Adrenal gland (tissue), 5 donors: ENCODE measurements at regions not wholly inside any gene's neighbourhood (a gene's known extent, or its start where the extent isn't known, plus 50 kb on each side); places are given as distances from the start of the nearest gene placed in this dataset.

ENCODE experiments used
- POLR2A ChIP-seq, 2 donors: fragments of 450-650 bp; IDR thresholded peaks; one replicate each; pipeline ENCODE4 v1.6.1; 2017; ENCODE audit warnings: antibody characterized with exemption in 2 of 2, mild to moderate bottlenecking in 2 of 2, moderate library complexity in 1 of 2
- TF ChIP-seq, protein P1 (sequence below), 6 experiments: fragments of 450-650 bp in 4 of 6; fragments of 200-600 bp in 2 of 6; sonication (generic) in 1 of 6; IDR thresholded peaks; 1 replicate in 5 of 6; 2 replicates in 1 of 6; pipeline versions ENCODE4 v1.5.1 to v1.8.0; 2016 to 2021; ENCODE audit warnings: antibody characterized with exemption in 6 of 6, mild to moderate bottlenecking in 2 of 6, moderate library complexity in 1 of 6
- donor health status: DM: no; HTN: no; CAD: no.

DNA sequence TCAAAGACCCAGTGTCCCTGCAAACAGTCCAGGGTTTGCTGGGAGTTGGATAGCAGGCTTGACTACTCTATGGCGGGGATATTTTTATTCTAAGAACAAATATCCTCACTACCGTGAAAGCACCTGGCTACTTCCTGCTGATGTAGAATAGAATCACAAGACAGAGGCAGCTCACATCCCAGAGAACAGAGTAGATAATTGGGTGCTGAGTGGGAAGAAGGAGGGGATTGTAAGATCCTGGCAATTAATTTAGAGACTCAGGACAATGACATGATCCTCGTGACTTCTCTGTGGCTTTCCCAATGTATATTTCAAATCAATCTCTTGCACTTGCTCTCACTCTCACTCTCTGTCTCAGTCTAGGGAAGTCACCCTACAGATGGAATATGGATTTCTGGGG is 341.9 kb upstream of the DCC start:
- no peak for TF ChIP-seq POLR2A (IDR thresholded peaks at IDR 0.05)
- TF ChIP-seq, protein P1, sequence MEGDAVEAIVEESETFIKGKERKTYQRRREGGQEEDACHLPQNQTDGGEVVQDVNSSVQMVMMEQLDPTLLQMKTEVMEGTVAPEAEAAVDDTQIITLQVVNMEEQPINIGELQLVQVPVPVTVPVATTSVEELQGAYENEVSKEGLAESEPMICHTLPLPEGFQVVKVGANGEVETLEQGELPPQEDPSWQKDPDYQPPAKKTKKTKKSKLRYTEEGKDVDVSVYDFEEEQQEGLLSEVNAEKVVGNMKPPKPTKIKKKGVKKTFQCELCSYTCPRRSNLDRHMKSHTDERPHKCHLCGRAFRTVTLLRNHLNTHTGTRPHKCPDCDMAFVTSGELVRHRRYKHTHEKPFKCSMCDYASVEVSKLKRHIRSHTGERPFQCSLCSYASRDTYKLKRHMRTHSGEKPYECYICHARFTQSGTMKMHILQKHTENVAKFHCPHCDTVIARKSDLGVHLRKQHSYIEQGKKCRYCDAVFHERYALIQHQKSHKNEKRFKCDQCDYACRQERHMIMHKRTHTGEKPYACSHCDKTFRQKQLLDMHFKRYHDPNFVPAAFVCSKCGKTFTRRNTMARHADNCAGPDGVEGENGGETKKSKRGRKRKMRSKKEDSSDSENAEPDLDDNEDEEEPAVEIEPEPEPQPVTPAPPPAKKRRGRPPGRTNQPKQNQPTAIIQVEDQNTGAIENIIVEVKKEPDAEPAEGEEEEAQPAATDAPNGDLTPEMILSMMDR (IDR thresholded peaks at IDR 0.05) = no peak
